Peyer's patch (tissue), 4 donors: ENCODE measurements at regions not wholly inside any gene's neighbourhood (a gene's known extent, or its start where the extent isn't known, plus 50 kb on each side); places are given as distances from the start of the nearest gene placed in this dataset.

Source experiments
- DNase-seq, 3 donors: peaks; one replicate each; pipeline ENCODE4 v3.0.0-alpha.2; 2017 to 2019
- H3K27ac ChIP-seq, 4 donors: fragments of 200-600 bp; sonication (generic); one replicate each; pipeline ENCODE4 v1.5.1; 2016 to 2019
- H3K27me3 ChIP-seq, 2 donors: fragments of 200-600 bp; sonication (generic); one replicate each; pipeline ENCODE4 v1.5.1; 2019
- H3K36me3 ChIP-seq, 3 donors: fragments of 200-600 bp; sonication (generic); one replicate each; pipeline ENCODE4 v1.5.1; 2016 to 2019
- H3K4me1 ChIP-seq, 4 donors: fragments of 200-600 bp; sonication (generic); one replicate each; pipeline ENCODE4 v1.5.1; 2016 to 2019
- H3K4me3 ChIP-seq, 4 donors: fragments of 200-600 bp; sonication (generic); 1 replicate in 3 of 4; 2 replicates in 1 of 4; pipeline ENCODE4 v1.5.1; 2016 to 2019; ENCODE audit warnings: mild to moderate bottlenecking in 1 of 4
- H3K9me3 ChIP-seq, 4 donors: fragments of 200-600 bp; sonication (generic); one replicate each; pipeline ENCODE4 v1.5.1; 2016 to 2019; ENCODE audit warnings: mild to moderate bottlenecking in 1 of 4
- CTCF ChIP-seq, 6 experiments: fragments of 450-650 bp in 4 of 6; fragments of 200-600 bp in 2 of 6; sonication (generic) in 1 of 6; IDR thresholded peaks; one replicate each; pipeline ENCODE4 v1.5.1; 2017 to 2019; ENCODE audit warnings: antibody characterized with exemption in 6 of 6, mild to moderate bottlenecking in 3 of 6, moderate library complexity in 1 of 6
- POLR2A ChIP-seq, 2 donors: fragments of 450-650 bp; IDR thresholded peaks; one replicate each; pipeline ENCODE4 v1.5.1; 2017; ENCODE audit warnings: antibody characterized with exemption in 2 of 2, mild to moderate bottlenecking in 2 of 2, moderate library complexity in 2 of 2

- Histone ChIP-seq H3K27me3 (no peaks in the 10 kb centered on the region), H3K4me1 (no peaks in the 10 kb centered on the region), H3K9me3 (no peaks in the 10 kb centered on the region), H3K36me3 (no peaks in the 10 kb centered on the region), H3K27ac (no peak overlapping the region), H3K4me3 (no peak overlapping the region)
- TF ChIP-seq POLR2A (IDR thresholded peaks at IDR 0.05) (no peak), CTCF (IDR thresholded peaks at IDR 0.05) (no peak)
- DNase-seq, result no peak
Observed at GRCh38 chr1:5191470-5191869, 537.1 kb downstream of the AJAP1 start.

- Histone ChIP-seq H3K4me3 (no peak overlapping the region), H3K9me3 (no peaks in the 10 kb centered on the region), H3K27me3 (no peaks in the 10 kb centered on the region), H3K36me3 (no peaks in the 10 kb centered on the region), H3K27ac (no peak overlapping the region), H3K4me1 (no peaks in the 10 kb centered on the region)
- TF ChIP-seq POLR2A (IDR thresholded peaks at IDR 0.05), result no peak
- no peak for TF ChIP-seq CTCF (IDR thresholded peaks at IDR 0.05)
- DNase-seq, result no peak
Observed at GRCh38 chr1:5189384-5189783, 535.0 kb downstream of the AJAP1 start.

GRCh38 chr1:5165762-5166161, 511.4 kb downstream of the AJAP1 start:
- Histone ChIP-seq H3K36me3 (no peaks in the 10 kb centered on the region), H3K9me3 (no peaks in the 10 kb centered on the region), H3K27ac (no peak overlapping the region), H3K4me1 (no peaks in the 10 kb centered on the region), H3K27me3 (no peaks in the 10 kb centered on the region), H3K4me3 (no peak overlapping the region)
- TF ChIP-seq CTCF (IDR thresholded peaks at IDR 0.05) (no peak), POLR2A (IDR thresholded peaks at IDR 0.05) (no peak)
- no peak for DNase-seq

- no peak for DNase-seq
- no peak overlapping the region for H3K4me3 ChIP-seq
- H3K9me3 ChIP-seq, result no peaks in the 10 kb centered on the region
- H3K36me3 ChIP-seq, result no peaks in the 10 kb centered on the region
- no peaks in the 10 kb centered on the region for H3K27me3 ChIP-seq
- H3K27ac ChIP-seq, result no peak overlapping the region
- H3K4me1 ChIP-seq, result no peaks in the 10 kb centered on the region
- TF ChIP-seq CTCF (IDR thresholded peaks at IDR 0.05) (no peak), POLR2A (IDR thresholded peaks at IDR 0.05) (no peak)
Observed at GRCh38 chr1:5164158-5164557, 509.7 kb downstream of the AJAP1 start.

GRCh38 chr1:5161372-5161771, 507.0 kb downstream of the AJAP1 start:
- TF ChIP-seq POLR2A (IDR thresholded peaks at IDR 0.05) (no peak), CTCF (IDR thresholded peaks at IDR 0.05) (no peak)
- Histone ChIP-seq H3K9me3 (no peaks in the 10 kb centered on the region), H3K36me3 (no peaks in the 10 kb centered on the region), H3K27me3 (no peaks in the 10 kb centered on the region), H3K4me1 (no peaks in the 10 kb centered on the region), H3K4me3 (no peak overlapping the region), H3K27ac (no peak overlapping the region)
- no peak for DNase-seq

- no peaks in the 10 kb centered on the region for H3K9me3 ChIP-seq
- no peak overlapping the region for H3K27ac ChIP-seq
- H3K4me1 ChIP-seq, result no peaks in the 10 kb centered on the region
- no peaks in the 10 kb centered on the region for H3K36me3 ChIP-seq
- TF ChIP-seq POLR2A (IDR thresholded peaks at IDR 0.05) (no peak), CTCF (IDR thresholded peaks at IDR 0.05) (no peak)
- no peaks in the 10 kb centered on the region for H3K27me3 ChIP-seq
- H3K4me3 ChIP-seq, result no peak overlapping the region
- no peak for DNase-seq
Observed at GRCh38 chr1:5157175-5157574, 502.8 kb downstream of the AJAP1 start.
